Chondrocyte (in vitro differentiated cells): ENCODE measurements at regions not wholly inside any gene's neighbourhood (a gene's known extent, or its start where the extent isn't known, plus 50 kb on each side); places are given as distances from the start of the nearest gene placed in this dataset.
A peak's percentile ranks its signal among the peaks of the same experiment; 100 is the strongest.

Experiments
- DNase-seq: peaks from one replicate; pipeline ENCODE4 v3.0.0; 2021; ENCODE audit warnings: mixed read lengths, low spot score
- H3K27ac Mint-ChIP-seq: one replicate; pipeline ENCODE4 v1.8.0; 2021; ENCODE audit warnings: mild to moderate bottlenecking, moderate library complexity, mixed read lengths; ENCODE audit not compliant: unreplicated experiment
- H3K27me3 Mint-ChIP-seq: 2 replicates; pipeline ENCODE4 v1.8.0; 2021; ENCODE audit warnings: low read depth, mixed read lengths
- H3K36me3 Mint-ChIP-seq: 2 replicates; pipeline ENCODE4 v1.8.0; 2021; ENCODE audit warnings: low read depth, mixed read lengths
- H3K4me1 Mint-ChIP-seq: 2 replicates; pipeline ENCODE4 v1.8.0; 2021; ENCODE audit warnings: low read depth, mild to moderate bottlenecking, mixed read lengths
- H3K4me3 Mint-ChIP-seq: one replicate; pipeline ENCODE4 v1.8.0; 2021; ENCODE audit warnings: mild to moderate bottlenecking, moderate library complexity, mixed read lengths; ENCODE audit not compliant: unreplicated experiment
- H3K9me3 Mint-ChIP-seq: 2 replicates; pipeline ENCODE4 v1.8.0; 2021; ENCODE audit warnings: low read depth, mixed read lengths
- CTCF ChIP-seq: fragments of 200-600 bp; sonication (generic); IDR thresholded peaks from 2 replicates; pipeline ENCODE4 v1.5.0; 2021; ENCODE audit warnings: antibody characterized with exemption, mild to moderate bottlenecking, moderate library complexity

- Mint-ChIP-seq H3K27me3 (no peaks in the 10 kb centered on the region), H3K4me1 (peaks cover 54% of the 10 kb centered on the region), H3K9me3 (peaks cover 3% of the 10 kb centered on the region)
These were observed 106.0 kb downstream of the COPS8 start for GRCh38 chr2:237191714-237192081.

GRCh38 chr2:237192881-237193280, 107.2 kb downstream of the COPS8 start:
- peaks cover 3% of the 10 kb centered on the region for H3K9me3 Mint-ChIP-seq
- peaks cover 65% of the 10 kb centered on the region for H3K4me1 Mint-ChIP-seq
- no peak for TF ChIP-seq CTCF
- H3K4me3 Mint-ChIP-seq: no peak overlapping the region
- H3K36me3 Mint-ChIP-seq: peaks cover 2% of the 10 kb centered on the region
- DNase-seq: peak; percentile 67
- H3K27me3 Mint-ChIP-seq: no peaks in the 10 kb centered on the region
- no peak overlapping the region for H3K27ac Mint-ChIP-seq

More at GRCh38 chr2:237191714-237192081, 106.0 kb downstream of the COPS8 start:
- DNase-seq: no peak
- Mint-ChIP-seq H3K4me3 (no peak overlapping the region), H3K27ac (no peak overlapping the region), H3K36me3 (peaks cover 2% of the 10 kb centered on the region)
- no peak for TF ChIP-seq CTCF

GRCh38 chr2:237193436-237193835, 107.7 kb downstream of the COPS8 start:
- H3K9me3 Mint-ChIP-seq: peaks cover 3% of the 10 kb centered on the region
- H3K4me3 Mint-ChIP-seq: no peak overlapping the region
- H3K36me3 Mint-ChIP-seq: peaks cover 2% of the 10 kb centered on the region
- no peaks in the 10 kb centered on the region for H3K27me3 Mint-ChIP-seq
- peaks cover 71% of the 10 kb centered on the region for H3K4me1 Mint-ChIP-seq
- no peak for TF ChIP-seq CTCF
- DNase-seq: no peak
- no peak overlapping the region for H3K27ac Mint-ChIP-seq

- no peak for TF ChIP-seq CTCF
- H3K4me3 Mint-ChIP-seq: no peak overlapping the region
- no peaks in the 10 kb centered on the region for H3K27me3 Mint-ChIP-seq
- H3K9me3 Mint-ChIP-seq: peaks cover 3% of the 10 kb centered on the region
- H3K36me3 Mint-ChIP-seq: peaks cover 2% of the 10 kb centered on the region
- H3K27ac Mint-ChIP-seq: no peak overlapping the region
- H3K4me1 Mint-ChIP-seq: peaks cover 77% of the 10 kb centered on the region
- DNase-seq: peak; percentile 76
These were observed 108.4 kb downstream of the COPS8 start for GRCh38 chr2:237194081-237194480.

- Mint-ChIP-seq H3K4me3 (no peak overlapping the region), H3K27me3 (no peaks in the 10 kb centered on the region), H3K27ac (no peak overlapping the region), H3K9me3 (no peaks in the 10 kb centered on the region), H3K4me1 (peaks cover 78% of the 10 kb centered on the region), H3K36me3 (peaks cover 2% of the 10 kb centered on the region)
- DNase-seq: no peak
- no peak for TF ChIP-seq CTCF
These were observed 109.2 kb downstream of the COPS8 start for GRCh38 chr2:237194906-237195305.
